Uterus (tissue), 2 donors: ENCODE measurements at regions not wholly inside any gene's neighbourhood (a gene's known extent, or its start where the extent isn't known, plus 50 kb on each side); places are given as distances from the start of the nearest gene placed in this dataset.

ENCODE experiments used
- POLR2A ChIP-seq, 2 donors: fragments of 450-650 bp; IDR thresholded peaks; one replicate each; pipeline ENCODE4 v1.6.1; 2016; ENCODE audit warnings: antibody characterized with exemption in 2 of 2, mild to moderate bottlenecking in 1 of 2, moderate library complexity in 1 of 2
- TF ChIP-seq, protein P1 (sequence below), 4 experiments: fragments of 200-600 bp in 2 of 4; fragments of 450-650 bp in 2 of 4; sonication (generic) in 2 of 4; IDR thresholded peaks; one replicate each; pipeline ENCODE4 v1.5.1; 2016 to 2019; ENCODE audit warnings: antibody characterized with exemption in 4 of 4, mild to moderate bottlenecking in 2 of 4, moderate library complexity in 1 of 4

DNA sequence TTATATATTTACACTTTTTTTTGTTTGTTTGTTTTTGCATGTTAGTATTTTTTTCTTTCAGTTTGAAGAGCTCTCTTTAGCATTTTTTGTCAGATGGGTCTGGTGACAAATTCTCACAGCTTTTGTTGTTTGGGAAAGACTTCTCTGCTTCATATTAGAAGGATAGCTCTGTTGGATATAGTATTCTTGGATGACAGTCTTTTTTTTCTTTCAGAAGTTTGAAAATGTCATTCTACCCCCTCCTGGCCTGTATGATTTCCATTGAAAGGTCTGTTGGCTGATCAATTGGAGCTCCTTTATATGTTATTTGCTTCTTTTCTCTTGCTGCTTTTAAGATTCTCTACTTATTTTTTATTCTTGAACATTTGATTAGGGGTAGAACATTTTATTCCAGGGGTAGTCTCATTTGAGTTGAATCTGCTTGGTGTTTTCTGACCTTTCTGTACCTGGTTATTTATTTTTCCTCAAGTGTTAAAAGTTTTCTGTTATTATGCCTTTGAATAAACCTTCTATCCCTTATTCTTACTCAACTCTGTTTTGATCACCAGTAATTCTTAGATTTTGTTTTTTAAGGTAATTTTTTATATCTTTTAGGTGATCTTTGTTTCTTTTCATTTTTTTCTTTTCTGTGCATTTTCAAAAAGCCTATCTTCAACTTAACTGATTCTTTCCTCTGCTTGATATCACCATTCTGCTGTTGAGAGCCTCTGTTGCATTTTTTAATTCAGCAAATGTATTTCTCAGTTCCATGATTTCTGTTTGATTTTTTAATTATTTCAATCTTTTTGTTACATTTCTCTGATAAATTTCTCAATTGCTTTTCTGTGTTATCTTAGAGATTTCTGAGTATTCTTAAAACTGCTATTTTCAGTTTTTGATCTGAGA lies 176.8 kb upstream of the ECI2 start:
- TF ChIP-seq, protein P1, sequence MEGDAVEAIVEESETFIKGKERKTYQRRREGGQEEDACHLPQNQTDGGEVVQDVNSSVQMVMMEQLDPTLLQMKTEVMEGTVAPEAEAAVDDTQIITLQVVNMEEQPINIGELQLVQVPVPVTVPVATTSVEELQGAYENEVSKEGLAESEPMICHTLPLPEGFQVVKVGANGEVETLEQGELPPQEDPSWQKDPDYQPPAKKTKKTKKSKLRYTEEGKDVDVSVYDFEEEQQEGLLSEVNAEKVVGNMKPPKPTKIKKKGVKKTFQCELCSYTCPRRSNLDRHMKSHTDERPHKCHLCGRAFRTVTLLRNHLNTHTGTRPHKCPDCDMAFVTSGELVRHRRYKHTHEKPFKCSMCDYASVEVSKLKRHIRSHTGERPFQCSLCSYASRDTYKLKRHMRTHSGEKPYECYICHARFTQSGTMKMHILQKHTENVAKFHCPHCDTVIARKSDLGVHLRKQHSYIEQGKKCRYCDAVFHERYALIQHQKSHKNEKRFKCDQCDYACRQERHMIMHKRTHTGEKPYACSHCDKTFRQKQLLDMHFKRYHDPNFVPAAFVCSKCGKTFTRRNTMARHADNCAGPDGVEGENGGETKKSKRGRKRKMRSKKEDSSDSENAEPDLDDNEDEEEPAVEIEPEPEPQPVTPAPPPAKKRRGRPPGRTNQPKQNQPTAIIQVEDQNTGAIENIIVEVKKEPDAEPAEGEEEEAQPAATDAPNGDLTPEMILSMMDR (IDR thresholded peaks at IDR 0.05), result no peak
- TF ChIP-seq POLR2A (IDR thresholded peaks at IDR 0.05), result no peak
